Nephron (organoid): ENCODE measurements at regions not wholly inside any gene's neighbourhood (a gene's known extent, or its start where the extent isn't known, plus 50 kb on each side); places are given as distances from the start of the nearest gene placed in this dataset.

ENCODE experiments used
- H3K27ac Mint-ChIP-seq, 3 experiments: 2 replicates each; pipeline ENCODE4 v1.8.0; 2020; ENCODE audit warnings: mixed read lengths in 3 of 3, mild to moderate bottlenecking in 2 of 3, moderate library complexity in 1 of 3
- H3K27me3 Mint-ChIP-seq: 2 replicates; pipeline ENCODE4 v1.8.0; 2021; ENCODE audit warnings: low read depth, mild to moderate bottlenecking, moderate library complexity, mixed read lengths
- H3K36me3 Mint-ChIP-seq: 2 replicates; pipeline ENCODE4 v1.8.0; 2020; ENCODE audit warnings: low read depth, mixed read lengths
- H3K4me1 Mint-ChIP-seq: 2 replicates; pipeline ENCODE4 v1.8.0; 2020; ENCODE audit warnings: mixed read lengths
- H3K4me3 Mint-ChIP-seq, 3 experiments: 2 replicates each; pipeline ENCODE4 v1.8.0; 2020; ENCODE audit warnings: mild to moderate bottlenecking in 3 of 3, mixed read lengths in 3 of 3, moderate library complexity in 2 of 3
- H3K9me3 Mint-ChIP-seq: 2 replicates; pipeline ENCODE4 v1.8.0; 2020; ENCODE audit warnings: mixed read lengths
- TF ChIP-seq, protein P1 (sequence below), 3 experiments: fragments of 200-600 bp; sonication (generic); IDR thresholded peaks; one replicate each; pipeline ENCODE4 v1.5.0; 2021; ENCODE audit warnings: antibody characterized with exemption in 3 of 3; ENCODE audit not compliant: unreplicated experiment in 3 of 3

DNA sequence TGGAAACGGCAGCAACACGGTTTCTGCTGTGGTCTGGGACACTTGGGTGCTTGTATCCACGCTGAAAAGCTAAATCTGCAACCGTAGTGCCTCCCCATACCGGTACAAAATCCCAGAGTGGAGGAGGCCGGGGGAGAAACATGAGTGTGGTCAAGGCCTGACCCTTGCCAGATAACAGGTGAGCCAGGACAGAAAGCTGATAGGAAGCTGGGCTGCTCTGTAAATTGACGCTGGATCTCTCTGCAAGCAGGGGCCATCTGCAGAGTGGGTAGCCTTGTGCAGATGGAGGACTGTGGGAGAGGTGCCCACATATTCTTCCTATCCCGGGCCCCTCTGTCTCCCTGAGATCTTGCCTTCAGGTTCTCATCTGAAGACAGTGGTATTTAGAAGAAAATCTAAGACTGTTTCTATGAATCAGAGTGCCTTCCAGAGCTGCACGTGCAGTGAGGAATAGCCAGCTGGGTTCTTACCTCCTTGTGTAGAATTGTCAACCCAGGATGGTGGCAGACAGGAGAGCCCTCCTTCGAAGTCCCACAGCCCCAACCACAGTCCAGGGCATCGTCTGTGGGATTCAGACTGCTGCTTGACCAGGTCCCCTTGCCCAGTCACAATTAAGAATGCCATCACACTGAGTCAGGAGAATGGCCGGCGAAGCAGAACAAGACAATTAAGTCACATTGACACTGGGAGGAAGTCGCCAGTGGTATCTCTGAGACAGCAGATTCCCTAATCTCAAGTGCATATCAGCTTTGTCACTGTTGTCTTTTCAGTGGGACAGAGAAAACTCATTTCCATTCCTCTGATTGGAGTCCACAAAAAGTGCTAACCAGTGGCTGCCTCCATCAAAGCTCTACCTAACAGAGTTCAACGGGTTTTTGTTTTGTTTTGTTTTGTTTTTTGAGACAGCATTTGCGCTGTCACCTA is 100.0 kb upstream of the RIPOR2 start:
- Mint-ChIP-seq H3K27ac (peak overlapping the region; percentile 76 to 84 (median 83)), H3K4me1 (peaks cover 24% of the 10 kb centered on the region), H3K27me3 (no peaks in the 10 kb centered on the region), H3K9me3 (peaks cover 3% of the 10 kb centered on the region), H3K36me3 (no peaks in the 10 kb centered on the region), H3K4me3 (no peak overlapping the region)
- TF ChIP-seq, protein P1, sequence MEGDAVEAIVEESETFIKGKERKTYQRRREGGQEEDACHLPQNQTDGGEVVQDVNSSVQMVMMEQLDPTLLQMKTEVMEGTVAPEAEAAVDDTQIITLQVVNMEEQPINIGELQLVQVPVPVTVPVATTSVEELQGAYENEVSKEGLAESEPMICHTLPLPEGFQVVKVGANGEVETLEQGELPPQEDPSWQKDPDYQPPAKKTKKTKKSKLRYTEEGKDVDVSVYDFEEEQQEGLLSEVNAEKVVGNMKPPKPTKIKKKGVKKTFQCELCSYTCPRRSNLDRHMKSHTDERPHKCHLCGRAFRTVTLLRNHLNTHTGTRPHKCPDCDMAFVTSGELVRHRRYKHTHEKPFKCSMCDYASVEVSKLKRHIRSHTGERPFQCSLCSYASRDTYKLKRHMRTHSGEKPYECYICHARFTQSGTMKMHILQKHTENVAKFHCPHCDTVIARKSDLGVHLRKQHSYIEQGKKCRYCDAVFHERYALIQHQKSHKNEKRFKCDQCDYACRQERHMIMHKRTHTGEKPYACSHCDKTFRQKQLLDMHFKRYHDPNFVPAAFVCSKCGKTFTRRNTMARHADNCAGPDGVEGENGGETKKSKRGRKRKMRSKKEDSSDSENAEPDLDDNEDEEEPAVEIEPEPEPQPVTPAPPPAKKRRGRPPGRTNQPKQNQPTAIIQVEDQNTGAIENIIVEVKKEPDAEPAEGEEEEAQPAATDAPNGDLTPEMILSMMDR (IDR thresholded peaks at IDR 0.05; ENCODE audit: unreplicated experiment in 3 of 3) = no peak

DNA sequence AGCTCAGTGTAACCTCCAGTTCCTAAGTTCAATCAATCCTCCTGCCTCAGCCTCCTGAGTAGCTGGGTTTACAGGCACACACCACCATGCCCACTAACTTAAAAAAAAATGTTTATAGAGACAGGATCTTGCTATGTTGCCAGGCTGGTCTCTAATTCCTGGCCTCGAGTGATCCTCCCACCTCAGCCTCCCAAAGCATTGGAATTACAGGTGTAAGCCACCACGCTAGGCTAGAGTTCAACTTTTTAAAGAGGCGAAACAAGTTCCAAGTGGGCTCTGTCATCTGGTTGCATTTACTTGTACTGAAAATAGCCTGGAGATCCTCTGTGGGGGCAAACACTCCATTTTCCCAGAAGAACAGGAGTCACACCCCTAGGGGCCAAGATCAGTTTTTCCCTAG is 100.7 kb upstream of the RIPOR2 start:
- H3K4me3 Mint-ChIP-seq = no peak overlapping the region
- no peaks in the 10 kb centered on the region for H3K36me3 Mint-ChIP-seq
- no peaks in the 10 kb centered on the region for H3K27me3 Mint-ChIP-seq
- H3K4me1 Mint-ChIP-seq = peaks cover 31% of the 10 kb centered on the region
- TF ChIP-seq, protein P1 (IDR thresholded peaks at IDR 0.05; ENCODE audit: unreplicated experiment in 3 of 3) = no peak
- peaks cover 3% of the 10 kb centered on the region for H3K9me3 Mint-ChIP-seq
- H3K27ac Mint-ChIP-seq = no peak overlapping the region

DNA sequence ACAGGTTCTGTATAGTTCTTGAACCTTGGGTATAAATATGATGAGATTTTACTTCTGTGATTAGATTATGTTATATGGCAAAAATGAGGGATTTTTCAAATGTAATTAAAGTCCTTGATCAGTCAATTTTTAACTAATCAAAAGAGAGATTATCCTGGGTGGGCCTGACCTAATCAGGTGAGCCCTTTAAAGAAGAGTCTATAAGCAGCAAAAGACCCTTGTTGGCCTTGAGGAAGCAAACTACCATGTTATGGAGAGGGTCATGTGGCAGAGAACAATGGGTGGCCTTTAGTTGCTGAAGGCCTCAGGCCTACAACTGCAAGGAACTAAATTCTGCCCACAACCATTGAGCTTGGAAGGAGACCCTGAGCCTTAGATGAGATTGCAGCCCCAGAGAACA is 102.5 kb upstream of the RIPOR2 start:
- H3K36me3 Mint-ChIP-seq = no peaks in the 10 kb centered on the region
- peaks cover 3% of the 10 kb centered on the region for H3K9me3 Mint-ChIP-seq
- H3K4me3 Mint-ChIP-seq = no peak overlapping the region
- H3K27me3 Mint-ChIP-seq = no peaks in the 10 kb centered on the region
- TF ChIP-seq, protein P1 (IDR thresholded peaks at IDR 0.05; ENCODE audit: unreplicated experiment in 3 of 3) = no peak
- H3K27ac Mint-ChIP-seq = no peak overlapping the region
- peaks cover 41% of the 10 kb centered on the region for H3K4me1 Mint-ChIP-seq

DNA sequence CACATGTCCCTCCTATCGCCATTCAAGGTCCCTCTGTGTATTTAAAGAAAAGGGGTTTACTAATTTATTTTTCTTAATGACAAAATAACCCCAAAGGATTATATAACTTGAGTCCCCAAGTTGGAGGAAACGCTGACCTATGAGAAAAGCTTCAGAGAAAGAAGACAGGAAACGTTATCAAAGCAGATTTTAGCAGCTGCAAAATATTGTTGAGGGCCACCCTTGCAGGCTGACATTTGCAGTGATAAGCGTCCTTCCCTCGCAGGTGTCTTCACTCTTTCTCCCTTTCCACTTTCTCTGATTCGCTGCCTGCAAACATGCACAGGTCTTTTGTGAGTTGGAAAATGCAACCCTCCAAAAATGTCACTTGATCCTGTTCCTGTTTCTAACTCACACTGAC is 103.2 kb upstream of the RIPOR2 start:
- Mint-ChIP-seq H3K27me3 (no peaks in the 10 kb centered on the region), H3K4me1 (peaks cover 41% of the 10 kb centered on the region), H3K4me3 (no peak overlapping the region), H3K36me3 (no peaks in the 10 kb centered on the region), H3K9me3 (peaks cover 3% of the 10 kb centered on the region), H3K27ac (peak overlapping the region in 2 of 3 experiments; percentile 4 to 23)
- TF ChIP-seq, protein P1 (IDR thresholded peaks at IDR 0.05; ENCODE audit: unreplicated experiment in 3 of 3) = no peak

DNA sequence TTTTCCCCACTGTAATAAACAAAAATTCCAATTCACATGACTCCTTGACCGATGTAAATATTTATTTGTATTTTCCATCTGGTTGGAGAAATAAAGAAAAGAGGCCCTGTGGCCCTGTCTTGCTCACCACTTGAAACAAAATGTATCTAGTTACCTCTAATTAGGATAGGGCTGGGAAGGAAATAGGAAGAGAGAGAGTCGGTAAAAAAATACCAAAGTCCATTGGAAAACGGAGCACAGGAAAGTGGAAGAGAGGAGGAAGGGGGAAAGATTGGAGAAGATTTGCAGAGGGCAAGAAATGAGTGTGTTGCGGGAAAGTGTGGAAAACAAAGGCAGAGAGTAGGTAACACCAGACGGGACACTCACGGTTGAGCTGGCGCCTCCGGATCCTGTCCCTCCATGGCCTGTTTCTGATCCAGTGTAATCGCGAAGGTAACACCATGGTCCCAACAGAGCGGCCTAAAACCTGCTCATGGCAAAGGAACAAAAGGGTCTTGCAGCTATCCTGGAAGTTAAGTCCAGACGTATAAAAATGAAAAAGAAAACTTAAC is 105.8 kb upstream of the RIPOR2 start:
- H3K36me3 Mint-ChIP-seq = no peaks in the 10 kb centered on the region
- H3K27ac Mint-ChIP-seq = peak overlapping the region; percentile 16 to 62 (median 28)
- peaks cover 7% of the 10 kb centered on the region for H3K9me3 Mint-ChIP-seq
- TF ChIP-seq, protein P1 (IDR thresholded peaks at IDR 0.05; ENCODE audit: unreplicated experiment in 3 of 3) = no peak
- H3K4me1 Mint-ChIP-seq = peaks cover 27% of the 10 kb centered on the region
- no peaks in the 10 kb centered on the region for H3K27me3 Mint-ChIP-seq
- H3K4me3 Mint-ChIP-seq = peak overlapping the region in 1 of 3 experiments; percentile 14
